ENCODE measurements at regions not wholly inside any gene's neighbourhood (a gene's known extent, or its start where the extent isn't known, plus 50 kb on each side); places are given as distances from the start of the nearest gene placed in this dataset.
A peak's percentile ranks its signal among the peaks of the same experiment; 100 is the strongest.
"Not testable (repeated sequence)": the region's sequence is repeated elsewhere in the genome, so short reads cannot be mapped to it uniquely, and the experiment has no call there.

GRCh38 chr5:99061299-99061698 is 132.5 kb upstream of the CHD1 start:
- in situ Hi-C loops (cut with MboI; ENCODE audit: low sequenced_read_pairs, unreplicated experiment), result no loop called here
- TF ChIP-seq CTCF (IDR thresholded peaks at IDR 0.05; ENCODE audit: borderline replicate concordance, control extremely low read depth, extremely low read depth, insufficient read depth, missing control alignments), result no peak
- no peak for DNase-seq (ENCODE audit: low spot score)

GRCh38 chr5:99060306-99061261 is 131.8 kb upstream of the CHD1 start:
- peak; percentile 63 for DNase-seq (ENCODE audit: low spot score)
- TF ChIP-seq CTCF (IDR thresholded peaks at IDR 0.05; ENCODE audit: borderline replicate concordance, control extremely low read depth, extremely low read depth, insufficient read depth, missing control alignments), result peak; percentile 63

GRCh38 chr5:99059685-99060084 is 130.9 kb upstream of the CHD1 start:
- no peak for DNase-seq (ENCODE audit: low spot score)
- TF ChIP-seq CTCF (IDR thresholded peaks at IDR 0.05; ENCODE audit: borderline replicate concordance, control extremely low read depth, extremely low read depth, insufficient read depth, missing control alignments), result no peak
- in situ Hi-C loops (cut with MboI; ENCODE audit: low sequenced_read_pairs, unreplicated experiment), result no loop called here

More at GRCh38 chr5:99060306-99061261, 131.8 kb upstream of the CHD1 start:
- in situ Hi-C loops (cut with MboI; ENCODE audit: low sequenced_read_pairs, unreplicated experiment), result no loop called here

- DNase-seq (ENCODE audit: low spot score), result no peak
- in situ Hi-C loops (cut with MboI; ENCODE audit: low sequenced_read_pairs, unreplicated experiment), result no loop called here
- TF ChIP-seq CTCF (IDR thresholded peaks at IDR 0.05; ENCODE audit: borderline replicate concordance, control extremely low read depth, extremely low read depth, insufficient read depth, missing control alignments), result no peak
These were observed 129.7 kb upstream of the CHD1 start for GRCh38 chr5:99058466-99058865.

- no peak for TF ChIP-seq CTCF (IDR thresholded peaks at IDR 0.05; ENCODE audit: borderline replicate concordance, control extremely low read depth, extremely low read depth, insufficient read depth, missing control alignments)
- peak; percentile 38 for DNase-seq (ENCODE audit: low spot score)
- in situ Hi-C loops (cut with MboI; ENCODE audit: low sequenced_read_pairs, unreplicated experiment), result no loop called here
These were observed 126.2 kb upstream of the CHD1 start for GRCh38 chr5:99054972-99055371.

GRCh38 chr5:99045871-99046270 is 117.1 kb upstream of the CHD1 start:
- in situ Hi-C loops (cut with MboI; ENCODE audit: low sequenced_read_pairs, unreplicated experiment), result no loop called here
- DNase-seq (ENCODE audit: low spot score), result no peak
- TF ChIP-seq CTCF (IDR thresholded peaks at IDR 0.05; ENCODE audit: borderline replicate concordance, control extremely low read depth, extremely low read depth, insufficient read depth, missing control alignments), result no peak

GRCh38 chr5:99043257-99043656 is 114.5 kb upstream of the CHD1 start:
- in situ Hi-C loops (cut with MboI; ENCODE audit: low sequenced_read_pairs, unreplicated experiment); DNase-seq (ENCODE audit: low spot score): not testable (repeated sequence)
